PFSK-1 (cell line): ENCODE measurements at regions not wholly inside any gene's neighbourhood (a gene's known extent, or its start where the extent isn't known, plus 50 kb on each side); places are given as distances from the start of the nearest gene placed in this dataset.

Source experiments
- FOXP2 ChIP-seq: optimal IDR thresholded peaks from 2 replicates; pipeline ENCODE3; 2011; ENCODE audit warnings: borderline replicate concordance, control low read depth, inconsistent platforms; ENCODE audit not compliant: insufficient read depth; ENCODE audit errors: extremely low read length, extremely low read depth
- POLR2AphosphoS5 ChIP-seq: IDR thresholded peaks from 2 replicates; pipeline ENCODE4 v1.6.1; 2012; ENCODE audit warnings: low read depth, mild to moderate bottlenecking, control low read depth, low read length, moderate library complexity
- REST ChIP-seq, 2 experiments: IDR thresholded peaks; 2 replicates each; pipeline versions ENCODE4 v1.6.1 to v1.8.0; 2011 to 2012; ENCODE audit warnings: low read depth in 2 of 2, low read length in 2 of 2, control low read depth in 1 of 2, inconsistent platforms in 1 of 2, mild to moderate bottlenecking in 1 of 2, moderate library complexity in 1 of 2; ENCODE audit not compliant: insufficient read depth in 1 of 2
- SIN3A ChIP-seq: IDR thresholded peaks from 2 replicates; pipeline ENCODE4 v1.6.1; 2012; ENCODE audit warnings: mild to moderate bottlenecking, low read length, moderate library complexity, borderline replicate concordance; ENCODE audit not compliant: insufficient read depth
- TAF1 ChIP-seq: IDR thresholded peaks from 2 replicates; pipeline ENCODE4 v1.6.1; 2012; ENCODE audit warnings: low read length, control low read depth, borderline replicate concordance; ENCODE audit not compliant: insufficient read depth

- TF ChIP-seq SIN3A (no peak), POLR2AphosphoS5 (no peak), REST (IDR thresholded peaks at IDR 0.05; ENCODE audit: insufficient read depth in 1 of 2, low read depth in 2 of 2, low read length in 2 of 2) (no peak), FOXP2 (no peak), TAF1 (no peak)
Measured at GRCh38 chr3:104907507-104907906, 459.2 kb upstream of the ALCAM start.
